Right kidney (tissue), 1 donor: ENCODE measurements at regions not wholly inside any gene's neighbourhood (a gene's known extent, or its start where the extent isn't known, plus 50 kb on each side); places are given as distances from the start of the nearest gene placed in this dataset.
"Not testable (repeated sequence)": the region's sequence is repeated elsewhere in the genome, so short reads cannot be mapped to it uniquely, and the experiment has no call there.

Experiments
- DNase-seq: peaks from one replicate; pipeline ENCODE4 v3.0.0-alpha.2; 2016

- no peak for DNase-seq
Observed at GRCh38 chr13:108000998-108001397, 214.3 kb downstream of the LIG4 start.

GRCh38 chr13:107999751-108000150, 215.6 kb downstream of the LIG4 start:
- no peak for DNase-seq

- no peak for DNase-seq
Observed at GRCh38 chr13:107994137-107994536, 221.2 kb downstream of the LIG4 start.

DNA sequence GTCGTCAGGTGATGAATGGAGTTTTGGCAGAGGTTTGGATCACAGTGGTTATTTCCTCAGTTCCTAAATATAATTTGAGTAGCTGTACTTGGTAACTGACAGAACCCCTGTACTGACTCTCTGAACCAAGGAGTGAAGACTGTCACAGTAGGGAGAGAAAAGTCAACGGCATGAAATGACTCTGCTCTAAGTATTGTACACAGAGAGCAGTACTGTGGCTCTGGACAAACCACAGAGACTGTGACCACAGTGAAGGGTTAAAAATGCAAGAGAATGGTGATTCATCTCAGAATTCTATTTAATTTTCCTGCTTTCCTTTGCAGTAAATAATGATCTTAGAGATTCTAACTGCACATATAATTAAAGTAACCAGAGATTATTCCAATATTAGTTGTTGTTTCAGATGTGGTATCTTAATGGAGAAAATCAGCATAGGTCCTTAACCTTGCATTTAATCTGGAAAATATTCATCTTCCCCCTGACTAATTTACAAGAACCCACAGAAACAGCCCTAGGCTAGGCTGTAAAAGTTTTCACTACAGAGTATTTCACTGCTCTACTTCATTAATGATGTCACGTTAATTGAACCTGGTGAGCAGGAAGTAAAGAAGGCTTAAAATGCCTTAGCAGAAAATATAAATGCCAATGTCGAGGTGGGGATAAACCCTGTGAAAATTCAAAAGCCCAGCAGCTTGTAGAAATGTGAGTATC, 221.9 kb downstream of the LIG4 start:
- DNase-seq: no peak

- no peak for DNase-seq
Observed at GRCh38 chr13:107992542-107992941, 222.8 kb downstream of the LIG4 start.

DNA sequence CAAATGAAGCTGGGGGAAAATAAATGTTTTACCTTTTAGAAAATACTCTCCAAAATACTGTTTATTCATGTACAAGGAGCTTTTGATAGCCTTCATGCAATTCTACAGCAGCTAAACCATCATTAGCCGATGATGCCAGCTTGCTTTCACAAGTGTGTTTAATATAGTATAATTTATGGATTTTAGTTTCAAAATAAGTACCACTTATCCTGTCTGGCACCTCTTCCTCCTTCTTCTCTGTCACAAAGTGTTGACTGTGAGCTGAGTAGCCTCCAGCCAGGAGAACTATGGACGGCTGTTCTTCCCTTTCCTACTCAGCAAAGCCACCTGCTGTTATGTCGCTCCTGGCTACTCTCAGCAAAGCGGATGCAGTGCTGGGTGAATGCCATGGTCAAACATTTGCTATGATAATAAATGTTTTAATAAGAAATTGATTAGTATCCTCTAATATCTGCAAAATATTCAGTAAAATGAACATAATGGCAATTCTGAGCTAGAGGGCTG, 238.2 kb downstream of the LIG4 start:
- DNase-seq: no peak

DNA sequence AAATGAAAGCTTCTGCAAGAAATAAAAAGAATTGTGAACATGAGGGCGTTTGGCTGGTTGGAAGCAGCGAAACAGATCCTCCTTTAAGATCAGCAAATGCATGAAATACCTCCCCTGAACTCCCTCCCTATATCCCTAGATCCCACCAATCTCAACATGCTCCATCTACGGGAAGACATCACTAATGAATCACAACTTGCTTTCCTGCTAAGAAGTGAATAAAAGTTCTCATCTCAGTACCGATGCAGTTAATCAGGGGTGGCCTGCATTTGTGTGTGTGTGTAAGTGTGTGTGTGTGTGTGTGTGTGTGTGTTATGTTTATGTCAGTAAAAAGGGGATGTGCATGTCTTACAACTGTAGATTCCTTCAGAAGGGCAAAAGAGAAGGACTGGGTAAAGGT, 238.7 kb downstream of the LIG4 start:
- DNase-seq: no peak

DNA sequence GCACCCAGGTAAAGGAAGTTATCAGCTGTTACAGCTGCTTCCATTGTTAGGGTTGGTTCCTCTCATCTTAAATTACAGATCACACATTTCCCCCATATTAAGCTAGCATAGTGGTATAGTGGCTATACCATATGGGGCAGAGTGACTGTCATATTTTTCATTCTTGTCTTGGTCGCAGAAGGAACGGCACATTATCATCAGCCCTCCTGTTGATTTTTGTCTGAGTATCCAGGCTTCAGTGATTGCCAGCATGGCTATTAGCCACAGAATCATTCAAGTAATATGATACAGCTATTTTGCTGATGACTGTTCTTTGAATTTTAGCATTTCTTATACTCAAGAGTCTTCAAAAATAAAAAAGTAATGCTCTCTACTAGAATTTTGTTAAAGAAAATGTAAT, 240.9 kb downstream of the LIG4 start:
- DNase-seq: no peak

DNA sequence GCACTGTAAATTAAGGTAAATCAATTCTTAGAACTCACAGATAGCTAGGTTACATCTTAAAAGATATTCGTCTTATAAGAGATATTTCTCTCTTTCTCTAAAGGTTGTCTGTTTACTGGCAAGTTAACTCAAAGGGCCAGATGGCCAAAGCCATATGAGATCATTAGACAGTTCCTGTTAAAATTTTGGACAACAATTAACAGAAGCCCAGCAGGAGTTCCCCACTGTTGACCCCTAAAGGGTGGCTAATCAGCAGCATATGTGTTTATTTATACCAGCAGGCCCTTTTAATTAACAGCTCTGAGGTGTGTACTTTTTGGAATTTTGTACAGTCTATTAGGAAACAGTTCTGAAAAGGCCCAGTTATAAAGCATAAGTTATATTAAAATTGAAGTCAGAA, 245.8 kb downstream of the LIG4 start:
- no peak for DNase-seq

- DNase-seq: no peak
Observed at GRCh38 chr13:107968470-107968869, 246.9 kb downstream of the LIG4 start.

DNA sequence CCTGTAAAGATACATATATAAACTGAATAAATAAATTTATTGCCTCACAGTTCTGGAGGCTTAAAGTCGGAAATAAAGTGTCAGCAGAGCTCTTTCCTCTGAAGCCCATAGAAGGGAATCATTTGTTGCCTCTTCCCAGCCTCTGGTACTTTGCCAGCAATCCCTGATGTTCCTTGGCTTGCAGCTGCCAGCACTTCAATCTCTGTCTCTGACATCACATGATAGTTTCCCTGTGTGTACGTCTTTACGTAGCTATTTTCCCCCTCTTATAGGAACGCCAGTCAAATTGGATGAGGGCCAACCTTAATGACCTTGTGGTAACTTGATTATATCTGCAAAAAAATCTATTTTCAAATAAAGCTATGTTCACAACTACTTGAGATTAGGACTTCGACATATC, 250.9 kb downstream of the LIG4 start:
- no peak for DNase-seq

GRCh38 chr13:107961849-107962608, 253.3 kb downstream of the LIG4 start:
- no peak for DNase-seq

DNA sequence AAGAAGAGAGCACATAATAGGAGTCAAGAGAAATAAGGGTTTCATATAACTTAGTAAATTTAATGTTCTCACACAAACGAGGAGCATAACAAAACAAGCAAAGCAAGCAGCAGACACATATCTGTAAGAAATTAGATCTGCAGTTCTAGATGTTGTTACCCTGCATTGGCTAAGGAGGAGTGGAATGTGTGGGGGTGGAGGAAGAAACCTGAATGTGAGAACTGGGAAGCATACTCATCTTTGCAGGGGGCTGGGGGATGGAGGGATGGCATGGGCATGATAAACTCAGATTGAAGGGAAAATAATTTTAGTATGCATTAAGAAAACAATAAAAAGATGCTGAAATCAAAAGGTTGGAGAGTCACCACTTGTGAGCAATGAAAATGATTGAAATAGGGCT, 255.0 kb downstream of the LIG4 start:
- DNase-seq: no peak

DNA sequence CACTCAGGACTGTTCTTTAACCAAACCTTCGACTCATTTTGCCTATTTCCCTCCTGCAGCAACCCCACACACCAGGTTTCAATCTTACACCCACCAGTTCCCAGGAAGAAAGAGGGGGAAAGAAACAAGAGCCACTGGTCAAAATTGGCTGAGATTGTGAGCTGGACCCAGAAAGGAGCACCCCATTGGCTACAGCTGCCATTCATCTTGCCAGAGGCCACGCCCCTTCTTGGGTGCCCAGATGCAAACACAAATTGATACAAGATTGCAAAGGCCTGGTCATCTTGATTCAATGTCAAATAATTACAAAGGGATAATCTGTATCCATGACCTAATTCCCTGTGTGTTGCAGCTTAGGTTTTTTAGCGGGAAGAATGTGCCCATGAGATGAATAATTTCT, 258.4 kb downstream of the LIG4 start:
- no peak for DNase-seq

GRCh38 chr13:107942030-107942617, 273.2 kb downstream of the LIG4 start:
- no peak for DNase-seq

DNA sequence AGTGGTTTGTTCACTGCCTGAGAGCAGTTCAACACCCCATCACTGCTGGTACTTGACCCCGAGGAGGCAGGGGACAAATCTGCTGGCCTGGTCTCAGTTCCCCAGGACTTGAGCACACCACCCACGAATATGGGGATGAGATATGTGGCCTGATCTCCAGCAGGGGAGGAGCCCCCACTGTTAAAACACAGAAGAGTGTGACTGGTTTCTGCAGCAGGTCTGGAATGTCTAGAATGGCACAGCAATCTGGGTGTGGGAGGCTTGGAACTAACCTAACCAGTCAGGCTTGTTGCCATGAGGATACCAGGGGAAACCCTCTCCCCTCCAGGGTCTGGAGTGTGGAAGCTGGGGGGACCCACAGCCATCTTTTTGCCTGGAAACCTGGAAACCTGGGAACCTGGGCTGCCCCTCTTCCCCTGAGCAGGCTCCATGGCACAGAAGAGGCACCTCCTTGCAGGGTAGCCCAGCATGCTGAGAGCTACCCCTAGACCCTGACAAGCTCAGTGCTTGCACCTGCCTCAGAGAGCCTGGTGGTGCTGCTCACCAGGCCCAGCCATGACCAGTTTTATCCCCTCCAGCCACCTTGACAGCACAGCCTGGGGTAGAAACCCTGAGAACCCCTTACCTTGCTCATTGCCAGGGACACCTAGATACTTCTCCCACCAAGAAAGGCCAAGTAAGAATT, 273.8 kb downstream of the LIG4 start:
- DNase-seq: no peak

DNA sequence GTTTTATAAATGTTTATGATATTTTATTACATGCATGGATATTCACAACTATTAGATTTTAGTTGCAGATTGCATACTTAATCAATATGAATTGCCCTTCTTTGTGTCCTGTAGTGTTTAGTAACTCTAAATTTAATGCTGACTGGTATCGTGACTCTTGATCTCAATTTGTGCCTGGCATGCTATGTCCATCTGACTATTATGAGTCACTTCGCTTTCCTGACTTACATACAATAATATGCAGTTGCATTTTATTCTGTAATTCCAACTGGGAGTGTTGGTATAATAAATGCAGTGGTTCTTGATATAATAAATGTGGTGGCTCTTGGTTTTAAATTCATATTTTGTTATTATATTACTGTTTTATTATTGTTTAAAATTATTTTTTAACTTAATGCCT, 277.5 kb downstream of the LIG4 start:
- no peak for DNase-seq

- no peak for DNase-seq
Observed at GRCh38 chr13:107931056-107931455, 284.3 kb downstream of the LIG4 start.

DNA sequence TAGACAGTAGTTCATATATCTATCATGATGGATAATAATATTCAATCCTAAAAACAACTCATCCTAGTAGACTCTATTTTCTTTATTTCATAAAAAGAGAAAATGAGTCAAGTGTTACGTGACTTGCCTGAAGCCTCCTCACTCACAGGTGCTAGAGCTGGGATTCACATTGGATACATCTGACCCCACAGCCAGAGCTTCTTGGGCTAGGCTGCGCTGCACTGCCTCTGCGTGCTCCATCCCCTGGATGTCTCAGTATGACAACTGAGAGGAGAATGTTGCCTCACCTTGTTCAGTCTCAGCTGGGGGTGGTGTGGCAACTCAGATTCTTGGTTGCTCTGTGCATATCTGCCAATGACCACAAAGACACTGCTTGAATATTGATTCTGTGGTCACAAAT, 286.6 kb downstream of the LIG4 start:
- DNase-seq: no peak

GRCh38 chr13:107927557-107927956, 287.8 kb downstream of the LIG4 start:
- DNase-seq: no peak

- not testable (repeated sequence) for DNase-seq
Observed at GRCh38 chr13:107926515-107926914, 288.8 kb downstream of the LIG4 start.

DNA sequence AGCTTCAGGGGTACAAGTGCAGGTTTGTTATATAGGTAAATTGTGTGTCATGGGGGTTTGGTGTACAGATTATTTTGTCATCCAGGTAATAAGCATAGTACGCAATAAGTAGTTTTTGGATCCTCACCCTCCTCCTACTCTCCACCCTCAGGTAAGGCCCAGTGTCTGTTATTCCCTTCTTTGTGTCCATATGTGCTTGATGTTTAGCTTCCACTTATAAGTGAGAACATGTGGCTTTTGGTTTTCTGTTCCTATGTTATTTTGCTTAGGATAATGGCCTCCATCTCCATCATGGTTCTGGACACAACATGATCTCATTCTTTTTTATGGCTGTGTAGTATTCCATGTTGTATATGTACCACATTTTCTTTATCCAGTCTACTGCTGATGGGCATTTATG, 298.4 kb downstream of the LIG4 start:
- DNase-seq: not testable (repeated sequence)

GRCh38 chr13:107912745-107913144, 302.6 kb downstream of the LIG4 start:
- DNase-seq: no peak
